Gastrocnemius medialis (tissue), 4 donors: ENCODE measurements at regions not wholly inside any gene's neighbourhood (a gene's known extent, or its start where the extent isn't known, plus 50 kb on each side); places are given as distances from the start of the nearest gene placed in this dataset.

Experiments
- CTCF ChIP-seq, 5 experiments: fragments of 450-650 bp in 3 of 5; fragments of 200-600 bp in 2 of 5; sonication (generic) in 2 of 5; IDR thresholded peaks in 4 of 5; conservative IDR thresholded peaks in 1 of 5; 1 replicate in 4 of 5; 2 replicates in 1 of 5; pipeline ENCODE4 v1.5.1; 2016 to 2019; ENCODE audit warnings: antibody characterized with exemption in 5 of 5, mild to moderate bottlenecking in 3 of 5, moderate library complexity in 3 of 5
- POLR2A ChIP-seq, 2 donors: fragments of 450-650 bp; IDR thresholded peaks; one replicate each; pipeline ENCODE4 v1.6.1; 2017; ENCODE audit warnings: antibody characterized with exemption in 2 of 2, mild to moderate bottlenecking in 2 of 2, moderate library complexity in 2 of 2

- TF ChIP-seq CTCF (IDR thresholded peaks at IDR 0.05 in 4 of 5, conservative IDR thresholded peaks at IDR 0.05 in 1 of 5): no peak
- no peak for TF ChIP-seq POLR2A (IDR thresholded peaks at IDR 0.05)
Measured at GRCh38 chr3:81097889-81098288, 663.6 kb downstream of the GBE1 start.
